HG03378 (cell line): ENCODE measurements at regions not wholly inside any gene's neighbourhood (a gene's known extent, or its start where the extent isn't known, plus 50 kb on each side); places are given as distances from the start of the nearest gene placed in this dataset.

Experiments used
- ATAC-seq: cut with Tn5 transposase; IDR thresholded peaks from one replicate; pipeline ENCODE4 v1.9.1; 2021; ENCODE audit warnings: mild to moderate bottlenecking, moderate library complexity; ENCODE audit not compliant: unreplicated experiment

- no peak for ATAC-seq
Observed at GRCh38 chr3:107008213-107008612, 369.0 kb upstream of the CCDC54 start.

GRCh38 chr3:107013641-107014040 is 363.6 kb upstream of the CCDC54 start:
- ATAC-seq: no peak

- ATAC-seq: no peak
Observed at GRCh38 chr3:107024551-107025026, 352.6 kb upstream of the CCDC54 start.

GRCh38 chr3:107025961-107026360 is 351.3 kb upstream of the CCDC54 start:
- ATAC-seq: no peak

GRCh38 chr3:107028086-107028485 is 349.2 kb upstream of the CCDC54 start:
- ATAC-seq: no peak

- ATAC-seq: no peak
Observed at GRCh38 chr3:107028626-107029025, 348.6 kb upstream of the CCDC54 start.

- no peak for ATAC-seq
Observed at GRCh38 chr3:107032111-107032510, 345.1 kb upstream of the CCDC54 start.

- no peak for ATAC-seq
Observed at GRCh38 chr3:107034142-107034541, 343.1 kb upstream of the CCDC54 start.

GRCh38 chr3:107035176-107035575 is 342.1 kb upstream of the CCDC54 start:
- no peak for ATAC-seq

- no peak for ATAC-seq
Observed at GRCh38 chr3:107044677-107045076, 332.6 kb upstream of the CCDC54 start.

- ATAC-seq: no peak
Observed at GRCh38 chr3:107045791-107046190, 331.4 kb upstream of the CCDC54 start.

- ATAC-seq: no peak
Observed at GRCh38 chr3:107055181-107055942, 321.9 kb upstream of the CCDC54 start.

- no peak for ATAC-seq
Observed at GRCh38 chr3:107061466-107061865, 315.8 kb upstream of the CCDC54 start.

GRCh38 chr3:107062310-107062709 is 314.9 kb upstream of the CCDC54 start:
- ATAC-seq: no peak

- no peak for ATAC-seq
Observed at GRCh38 chr3:107062787-107063186, 314.5 kb upstream of the CCDC54 start.

GRCh38 chr3:107063351-107063750 is 313.9 kb upstream of the CCDC54 start:
- ATAC-seq: no peak

- peak; percentile 91 for ATAC-seq
Observed at GRCh38 chr3:107064405-107065060, 312.7 kb upstream of the CCDC54 start.

GRCh38 chr3:107065094-107065861 is 312.0 kb upstream of the CCDC54 start:
- no peak for ATAC-seq

GRCh38 chr3:107067421-107067820 is 309.8 kb upstream of the CCDC54 start:
- no peak for ATAC-seq

GRCh38 chr3:107068980-107069379 is 308.3 kb upstream of the CCDC54 start:
- no peak for ATAC-seq

- no peak for ATAC-seq
Observed at GRCh38 chr3:107076946-107077345, 300.3 kb upstream of the CCDC54 start.

- ATAC-seq: no peak
Observed at GRCh38 chr3:107077391-107077790, 299.8 kb upstream of the CCDC54 start.
